ENCODE measurements at regions not wholly inside any gene's neighbourhood (a gene's known extent, or its start where the extent isn't known, plus 50 kb on each side); places are given as distances from the start of the nearest gene placed in this dataset.
A peak's percentile ranks its signal among the peaks of the same experiment; 100 is the strongest.

GRCh38 chr2:219848882-219849281, 221.5 kb downstream of the SLC4A3 start:
- H3K27me3 ChIP-seq (ENCODE audit: low read length), result no peaks in the 10 kb centered on the region
- H3K27ac ChIP-seq (ENCODE audit: low read length), result no peak overlapping the region
- TF ChIP-seq EZH2 (IDR thresholded peaks at IDR 0.05; ENCODE audit: low read length, unreplicated experiment) (no peak), CTCF (conservative IDR thresholded peaks at IDR 0.05; ENCODE audit: low read depth, low read length) (no peak), EZH2phosphoT487 (IDR thresholded peaks at IDR 0.05; ENCODE audit: borderline replicate concordance, low read length) (no peak)
- H4K20me1 ChIP-seq (ENCODE audit: low read length), result no peaks in the 10 kb centered on the region
- DNase-seq (no peak), ATAC-seq (no peak)
- POLR2A ChIA-PET (ENCODE audit: unreplicated experiment), result no interaction called here
- CTCF ChIA-PET, result no interaction called here
- no peaks in the 10 kb centered on the region for H3K79me2 ChIP-seq (ENCODE audit: low read length)
- no peak overlapping the region for H2AFZ ChIP-seq (ENCODE audit: low read length)
- H3K9me3 ChIP-seq (ENCODE audit: low read length), result no peaks in the 10 kb centered on the region
- no TSS peak for BruUV-seq (replicated peaks)
- H3K4me3 ChIP-seq (ENCODE audit: low read length), result no peak overlapping the region
- H3K4me2 ChIP-seq (ENCODE audit: low read length), result no peak overlapping the region
- no peak overlapping the region for H3K9ac ChIP-seq (ENCODE audit: low read length)
- peaks cover 16% of the 10 kb centered on the region for H3K4me1 ChIP-seq (ENCODE audit: insufficient read depth, low read length)
- intact Hi-C loops (cut with micrococcal nuclease), result no loop called here
- no peaks in the 10 kb centered on the region for H3K9me2 ChIP-seq (replicated peaks; ENCODE audit: low read length)
- H3F3A ChIP-seq (ENCODE audit: low read length, unreplicated experiment), result no peaks in the 10 kb centered on the region
- no peaks in the 10 kb centered on the region for H3K36me3 ChIP-seq (ENCODE audit: low read depth, low read length)

GRCh38 chr2:219851169-219851568, 223.7 kb downstream of the SLC4A3 start:
- Histone ChIP-seq H3K9ac (ENCODE audit: low read length) (no peak overlapping the region), H3K9me3 (ENCODE audit: low read length) (no peaks in the 10 kb centered on the region), H3K36me3 (ENCODE audit: low read depth, low read length) (no peaks in the 10 kb centered on the region), H2AFZ (ENCODE audit: low read length) (no peak overlapping the region), H3K79me2 (ENCODE audit: low read length) (no peaks in the 10 kb centered on the region), H4K20me1 (ENCODE audit: low read length) (no peaks in the 10 kb centered on the region), H3K4me3 (ENCODE audit: low read length) (no peak overlapping the region), H3K27ac (ENCODE audit: low read length) (no peak overlapping the region), H3F3A (ENCODE audit: low read length, unreplicated experiment) (no peaks in the 10 kb centered on the region), H3K27me3 (ENCODE audit: low read length) (0 out of 2 replicates have a peak, but pooled peaks cover 3% of the 10 kb centered on the region), H3K4me2 (ENCODE audit: low read length) (no peak overlapping the region), H3K9me2 (replicated peaks; ENCODE audit: low read length) (no peaks in the 10 kb centered on the region), H3K4me1 (ENCODE audit: insufficient read depth, low read length) (peaks cover 16% of the 10 kb centered on the region)
- no TSS peak for BruUV-seq (replicated peaks)
- ChIA-PET POLR2A (ENCODE audit: unreplicated experiment) (no interaction called here), CTCF (no interaction called here)
- TF ChIP-seq EZH2phosphoT487 (IDR thresholded peaks at IDR 0.05; ENCODE audit: borderline replicate concordance, low read length), result no peak
- TF ChIP-seq EZH2 (IDR thresholded peaks at IDR 0.05; ENCODE audit: low read length, unreplicated experiment), result no peak
- TF ChIP-seq CTCF (conservative IDR thresholded peaks at IDR 0.05; ENCODE audit: low read depth, low read length), result no peak
- ATAC-seq, result no peak
- intact Hi-C loops (cut with micrococcal nuclease), result no loop called here
- no peak for DNase-seq

- H3K9me3 ChIP-seq (ENCODE audit: low read length), result no peaks in the 10 kb centered on the region
- H3K4me2 ChIP-seq (ENCODE audit: low read length), result peak overlapping the region; percentile 87
- H3K4me1 ChIP-seq (ENCODE audit: insufficient read depth, low read length), result peaks cover 16% of the 10 kb centered on the region
- no peaks in the 10 kb centered on the region for H4K20me1 ChIP-seq (ENCODE audit: low read length)
- H2AFZ ChIP-seq (ENCODE audit: low read length), result peak overlapping the region; percentile 72
- H3K27me3 ChIP-seq (ENCODE audit: low read length), result 0 out of 2 replicates have a peak, but pooled peaks cover 5% of the 10 kb centered on the region
- TF ChIP-seq EZH2phosphoT487 (IDR thresholded peaks at IDR 0.05; ENCODE audit: borderline replicate concordance, low read length) (no peak), EZH2 (IDR thresholded peaks at IDR 0.05; ENCODE audit: low read length, unreplicated experiment) (no peak), CTCF (conservative IDR thresholded peaks at IDR 0.05; ENCODE audit: low read depth, low read length) (no peak)
- H3K9ac ChIP-seq (ENCODE audit: low read length), result no peak overlapping the region
- CTCF ChIA-PET, result no interaction called here
- H3K79me2 ChIP-seq (ENCODE audit: low read length), result no peaks in the 10 kb centered on the region
- H3K4me3 ChIP-seq (ENCODE audit: low read length), result peak overlapping the region; percentile 64
- POLR2A ChIA-PET (ENCODE audit: unreplicated experiment), result interaction anchor here (0.7 kb wide), 1 partner anchor 192 kb away, joined by 3 read pairs; no protein-coding TSS in a partner anchor
- H3K36me3 ChIP-seq (ENCODE audit: low read depth, low read length), result no peaks in the 10 kb centered on the region
- H3K27ac ChIP-seq (ENCODE audit: low read length), result no peak overlapping the region
- H3K9me2 ChIP-seq (replicated peaks; ENCODE audit: low read length), result no peaks in the 10 kb centered on the region
- BruUV-seq (replicated peaks), result no TSS peak
- H3F3A ChIP-seq (ENCODE audit: low read length, unreplicated experiment), result no peaks in the 10 kb centered on the region
- DNase-seq (peak; percentile 83), ATAC-seq (peak; percentile 84)
- intact Hi-C loops (cut with micrococcal nuclease), result no loop called here
Measured at GRCh38 chr2:219851801-219852481, 224.5 kb downstream of the SLC4A3 start.
